Stomach smooth muscle (tissue), 2 donors: ENCODE measurements at regions not wholly inside any gene's neighbourhood (a gene's known extent, or its start where the extent isn't known, plus 50 kb on each side); places are given as distances from the start of the nearest gene placed in this dataset.

ENCODE experiments used
- H3K27ac ChIP-seq: one replicate; pipeline ENCODE4 v1.7.0; 2013; ENCODE audit warnings: mild to moderate bottlenecking, low read length, inconsistent platforms
- H3K27me3 ChIP-seq, 2 donors: one replicate each; pipeline ENCODE4 v1.7.0; 2013; ENCODE audit warnings: low read length in 2 of 2; ENCODE audit not compliant: insufficient read depth in 2 of 2, control insufficient read depth in 1 of 2
- H3K36me3 ChIP-seq, 2 donors: one replicate each; pipeline ENCODE4 v1.7.0; 2013; ENCODE audit warnings: low read length in 2 of 2; ENCODE audit not compliant: control insufficient read depth in 2 of 2, insufficient read depth in 2 of 2
- H3K4me1 ChIP-seq: one replicate; pipeline ENCODE4 v1.7.0; 2013; ENCODE audit warnings: low read length; ENCODE audit not compliant: control insufficient read depth, insufficient read depth
- H3K4me3 ChIP-seq, 2 donors: one replicate each; pipeline ENCODE4 v1.7.0; 2013; ENCODE audit warnings: low read length in 2 of 2
- H3K9ac ChIP-seq, 2 donors: one replicate each; pipeline ENCODE4 v1.7.0; 2013; ENCODE audit warnings: low read length in 2 of 2, mild to moderate bottlenecking in 1 of 2
- H3K9me3 ChIP-seq, 2 donors: one replicate each; pipeline ENCODE4 v1.7.0; 2013; ENCODE audit warnings: low read length in 2 of 2; ENCODE audit not compliant: control insufficient read depth in 2 of 2
- donor health status: healthy.
- donor health status: Pancreatic carcinoma.

DNA sequence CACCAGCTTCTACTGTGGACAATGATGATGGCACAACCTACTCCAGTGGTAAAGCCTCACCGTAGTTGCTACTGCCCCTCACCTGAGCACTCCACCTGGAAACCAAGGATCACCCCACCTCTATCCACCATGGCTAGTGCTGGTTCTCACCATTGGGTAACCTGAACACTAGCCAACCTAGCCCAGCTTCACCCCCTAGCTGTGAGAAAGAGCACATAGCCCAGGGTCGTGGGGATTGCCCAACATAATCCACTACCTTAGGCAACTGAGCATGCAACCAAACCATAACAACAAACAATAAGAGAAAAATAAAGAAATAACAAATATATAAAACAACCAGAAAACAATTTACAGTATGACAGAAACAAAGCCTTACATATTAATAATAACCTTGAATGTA, 560.1 kb downstream of the DIAPH3 start:
- no peak overlapping the region for H3K9ac ChIP-seq
- H3K36me3 ChIP-seq, result no peaks in the 10 kb centered on the region
- H3K27me3 ChIP-seq, result no peaks in the 10 kb centered on the region

DNA sequence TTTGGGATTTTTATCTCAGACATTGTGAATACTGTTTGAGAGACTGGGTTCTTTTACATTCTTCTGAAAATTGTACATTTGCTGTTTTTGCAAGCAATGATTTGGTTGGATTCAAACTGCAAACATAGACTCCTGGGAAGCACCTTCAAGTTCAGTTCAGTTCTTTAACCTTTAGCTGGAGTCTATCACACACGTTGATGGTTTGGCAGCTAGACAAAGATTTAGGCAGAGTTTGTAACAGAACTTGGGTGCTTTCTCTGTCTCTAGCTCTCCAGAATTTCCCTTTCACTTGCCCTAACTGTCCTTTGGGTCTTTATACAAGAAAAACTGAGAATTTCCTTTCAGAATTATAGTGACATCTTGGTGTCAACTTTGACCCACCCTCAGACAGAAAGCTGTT, 556.6 kb downstream of the DIAPH3 start:
- no peak overlapping the region for H3K4me3 ChIP-seq
- no peaks in the 10 kb centered on the region for H3K4me1 ChIP-seq
- no peaks in the 10 kb centered on the region for H3K9me3 ChIP-seq
- no peaks in the 10 kb centered on the region for H3K27me3 ChIP-seq
- H3K36me3 ChIP-seq, result no peaks in the 10 kb centered on the region
- no peak overlapping the region for H3K27ac ChIP-seq
- H3K9ac ChIP-seq, result no peak overlapping the region

More for the DNA sequence above, 560.1 kb downstream of the DIAPH3 start:
- Histone ChIP-seq H3K27ac (no peak overlapping the region), H3K4me3 (no peak overlapping the region), H3K4me1 (no peaks in the 10 kb centered on the region), H3K9me3 (no peaks in the 10 kb centered on the region)

DNA sequence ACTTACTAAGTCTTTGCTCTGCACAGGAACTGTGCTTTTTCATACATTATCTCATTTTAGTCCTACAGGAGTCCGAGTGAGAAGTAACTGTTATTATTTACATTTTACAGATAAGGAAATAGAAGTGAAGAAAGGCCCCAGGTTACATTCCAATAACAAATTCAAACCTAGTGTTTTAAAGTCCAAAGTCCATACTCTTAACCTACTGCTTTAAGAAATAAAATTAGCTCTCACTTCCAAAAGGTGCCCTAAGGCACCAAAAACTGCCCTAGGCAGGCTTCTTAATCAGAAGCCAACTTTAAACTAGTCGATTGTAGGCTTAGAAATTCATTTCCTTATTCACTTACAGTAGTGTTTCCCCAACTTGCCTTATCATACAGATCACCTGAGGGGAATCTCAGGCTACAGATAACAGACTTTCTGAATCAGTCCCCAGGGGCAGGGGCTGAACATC, 555.9 kb downstream of the DIAPH3 start:
- no peaks in the 10 kb centered on the region for H3K9me3 ChIP-seq
- H3K4me3 ChIP-seq, result no peak overlapping the region
- no peak overlapping the region for H3K9ac ChIP-seq
- no peak overlapping the region for H3K27ac ChIP-seq
- no peaks in the 10 kb centered on the region for H3K27me3 ChIP-seq
- no peaks in the 10 kb centered on the region for H3K4me1 ChIP-seq
- no peaks in the 10 kb centered on the region for H3K36me3 ChIP-seq

DNA sequence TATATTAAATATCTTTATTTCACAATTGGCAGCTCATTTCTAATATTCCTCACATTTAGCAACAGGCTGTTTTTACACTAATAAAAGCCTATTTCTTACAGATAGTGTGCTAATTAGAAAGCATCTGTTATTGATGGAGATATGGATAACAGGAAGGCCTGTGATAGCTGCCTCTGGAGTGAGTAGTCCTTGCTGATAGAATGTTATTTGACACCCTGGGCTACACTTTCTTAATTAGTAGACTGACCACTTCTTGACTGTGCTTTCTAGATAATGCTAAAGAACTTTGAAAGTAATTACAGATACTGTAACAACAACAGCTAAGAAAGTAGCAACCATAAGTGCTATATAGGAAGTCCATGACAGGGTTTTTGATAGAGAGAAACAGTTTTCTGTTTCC, 554.3 kb downstream of the DIAPH3 start:
- Histone ChIP-seq H3K36me3 (no peaks in the 10 kb centered on the region), H3K27ac (no peak overlapping the region), H3K9me3 (no peaks in the 10 kb centered on the region), H3K4me1 (no peaks in the 10 kb centered on the region), H3K27me3 (no peaks in the 10 kb centered on the region), H3K9ac (no peak overlapping the region), H3K4me3 (no peak overlapping the region)
